ENCODE measurements at regions not wholly inside any gene's neighbourhood (a gene's known extent, or its start where the extent isn't known, plus 50 kb on each side); places are given as distances from the start of the nearest gene placed in this dataset.

DNA sequence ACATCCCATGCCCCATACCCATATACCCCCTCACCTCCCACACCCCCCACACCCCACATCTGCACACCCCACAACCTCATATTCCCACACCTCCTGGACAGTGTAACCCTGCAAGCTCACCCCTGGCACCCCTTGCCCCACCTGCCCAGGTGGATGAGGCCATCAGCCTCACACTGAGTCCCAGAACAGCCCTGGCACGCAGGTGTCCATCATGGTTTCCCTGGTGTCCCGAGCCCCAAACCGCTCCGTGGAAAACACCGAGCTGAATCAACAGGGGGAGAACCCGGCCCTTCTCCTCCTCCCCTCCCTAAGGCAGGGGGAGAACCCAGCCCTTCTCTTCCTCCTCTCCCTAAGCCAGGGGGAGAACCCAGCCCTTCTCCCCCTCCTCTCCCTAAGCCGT is 415.6 kb upstream of the SALL3 start:
- Histone ChIP-seq H3K27me3 (peaks cover 0 to 14% (median 0%) of the 10 kb centered on the region in 3 donors), H3K36me3 (no peaks in the 10 kb centered on the region), H3K27ac (no peak overlapping the region), H3K9me3 (peaks cover 0 to 11% (median 2%) of the 10 kb centered on the region in 4 donors), H3K4me3 (no peak overlapping the region), H3K4me1 (no peaks in the 10 kb centered on the region)
- DNase-seq, result no peak
- WGBS, 5 donors, result 60 to 79% (median 64%) methylated on average over 6 to 7 of the region's 7 CpGs
- intact Hi-C loops (cut with DNase I; ENCODE audit: low total_unique reads), result no loop called here
- TF ChIP-seq POLR2A (IDR thresholded peaks at IDR 0.05) (no peak), CTCF (IDR thresholded peaks at IDR 0.05) (no peak), POLR2AphosphoS5 (IDR thresholded peaks at IDR 0.05) (no peak), EP300 (IDR thresholded peaks at IDR 0.05) (no peak)

DNA sequence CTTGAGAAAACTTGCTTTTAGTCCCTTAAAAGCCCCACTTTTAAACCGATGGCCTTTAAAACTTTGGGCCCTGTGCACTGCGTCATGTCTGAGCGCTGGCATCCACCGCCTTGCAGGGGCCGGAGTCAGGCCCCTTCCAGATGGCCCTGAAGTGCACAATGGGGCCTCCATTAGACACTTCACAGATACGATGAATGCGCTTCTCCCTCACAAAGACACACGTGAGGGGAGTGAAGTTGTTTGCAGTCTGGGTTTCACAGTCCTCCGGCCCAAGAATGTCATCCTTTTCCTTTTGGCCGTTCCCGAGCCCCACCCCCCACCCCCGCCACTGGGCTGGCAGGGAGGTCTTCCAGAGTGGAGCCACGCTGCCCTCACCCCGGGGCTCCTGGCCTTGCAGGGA is 415.1 kb upstream of the SALL3 start:
- Histone ChIP-seq H3K4me1 (no peaks in the 10 kb centered on the region), H3K4me3 (no peak overlapping the region), H3K36me3 (no peaks in the 10 kb centered on the region), H3K9me3 (peaks cover 0 to 11% (median 2%) of the 10 kb centered on the region in 4 donors), H3K27me3 (peaks cover 0 to 11% (median 0%) of the 10 kb centered on the region in 3 donors), H3K27ac (no peak overlapping the region)
- 69 to 78% (median 71%) methylated on average over 14 of the region's 14 CpGs for WGBS, 5 donors
- intact Hi-C loops (cut with DNase I; ENCODE audit: low total_unique reads), result no loop called here
- DNase-seq, result no peak
- TF ChIP-seq EP300 (IDR thresholded peaks at IDR 0.05), result no peak
- TF ChIP-seq CTCF (IDR thresholded peaks at IDR 0.05), result no peak
- TF ChIP-seq POLR2AphosphoS5 (IDR thresholded peaks at IDR 0.05), result no peak
- TF ChIP-seq POLR2A (IDR thresholded peaks at IDR 0.05), result no peak

- Histone ChIP-seq H3K36me3 (no peaks in the 10 kb centered on the region), H3K9me3 (peaks cover 0 to 11% (median 2%) of the 10 kb centered on the region in 4 donors), H3K4me3 (no peak overlapping the region), H3K27me3 (peaks cover 0 to 8% (median 0%) of the 10 kb centered on the region in 3 donors), H3K4me1 (no peaks in the 10 kb centered on the region), H3K27ac (no peak overlapping the region)
- TF ChIP-seq CTCF (IDR thresholded peaks at IDR 0.05), result no peak
- no peak for TF ChIP-seq POLR2A (IDR thresholded peaks at IDR 0.05)
- no peak for TF ChIP-seq EP300 (IDR thresholded peaks at IDR 0.05)
- no peak for TF ChIP-seq POLR2AphosphoS5 (IDR thresholded peaks at IDR 0.05)
- intact Hi-C loops (cut with DNase I; ENCODE audit: low total_unique reads), result no loop called here
- DNase-seq, result no peak
- 79 to 89% (median 85%) methylated on average over 5 of the region's 5 CpGs for WGBS, 5 donors
Observed at GRCh38 chr18:78565240-78565639, 414.4 kb upstream of the SALL3 start.

DNA sequence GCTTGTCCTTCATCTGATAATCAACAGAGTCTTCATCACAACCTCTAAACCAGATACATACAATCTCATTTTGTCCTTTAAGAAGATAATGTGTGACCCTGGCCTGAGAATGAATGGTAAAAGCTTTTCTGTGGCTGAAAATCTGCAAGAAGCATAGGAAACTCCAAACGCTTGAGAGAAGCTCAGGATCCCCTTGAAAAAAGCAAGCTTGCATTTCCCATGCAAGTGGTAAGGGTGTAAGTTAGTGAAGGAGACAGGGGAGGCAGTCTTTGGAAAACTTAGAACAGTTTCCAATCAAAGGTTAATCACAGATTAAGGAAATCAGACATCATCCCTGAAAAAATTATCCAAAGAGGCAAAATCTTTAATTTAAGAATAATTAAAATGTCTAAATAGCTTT is 413.6 kb upstream of the SALL3 start:
- no peak overlapping the region for H3K4me3 ChIP-seq
- TF ChIP-seq EP300 (IDR thresholded peaks at IDR 0.05), result no peak
- TF ChIP-seq CTCF (IDR thresholded peaks at IDR 0.05), result no peak
- no peak for TF ChIP-seq POLR2AphosphoS5 (IDR thresholded peaks at IDR 0.05)
- TF ChIP-seq POLR2A (IDR thresholded peaks at IDR 0.05), result no peak
- WGBS, 5 donors, result 60 to 69% (median 69%) methylated on average over 1 of the region's 1 CpG
- H3K9me3 ChIP-seq, result peaks cover 0 to 13% (median 2%) of the 10 kb centered on the region in 4 donors
- H3K27me3 ChIP-seq, result peaks cover 0 to 8% (median 0%) of the 10 kb centered on the region in 3 donors
- no peak for DNase-seq
- intact Hi-C loops (cut with DNase I; ENCODE audit: low total_unique reads), result no loop called here
- H3K4me1 ChIP-seq, result no peaks in the 10 kb centered on the region
- H3K27ac ChIP-seq, result no peak overlapping the region
- no peaks in the 10 kb centered on the region for H3K36me3 ChIP-seq
